ENCODE measurements at regions not wholly inside any gene's neighbourhood (a gene's known extent, or its start where the extent isn't known, plus 50 kb on each side); places are given as distances from the start of the nearest gene placed in this dataset.

DNA sequence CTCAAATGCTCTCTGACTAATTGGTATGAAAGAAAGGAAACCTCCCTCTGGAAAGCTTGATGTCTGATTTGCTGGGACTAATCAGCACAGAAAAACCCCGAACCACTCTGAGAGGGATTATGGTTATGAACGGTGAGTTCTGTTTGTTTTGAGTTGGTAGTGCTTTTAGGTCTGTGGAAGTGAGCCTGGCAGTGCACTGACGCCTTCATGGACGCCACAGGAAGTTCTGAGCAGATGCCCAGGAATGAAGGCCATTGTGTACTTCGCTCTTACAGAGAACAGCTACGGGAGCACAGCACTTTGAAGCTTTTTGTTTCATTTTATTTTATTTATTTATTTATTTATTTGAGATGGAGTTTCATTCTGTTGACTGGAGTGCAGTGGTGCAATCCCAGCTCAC, 754.1 kb downstream of the QKI start:
- H3K27ac ChIP-seq (ENCODE audit: low read depth, low read length): no peak overlapping the region
- intact Hi-C loops (cut with micrococcal nuclease): no loop called here
- POLR2A ChIA-PET: no interaction called here
- no peaks in the 10 kb centered on the region for H3K36me3 ChIP-seq (ENCODE audit: control insufficient read depth in 2 of 3, insufficient read depth in 3 of 3, low read length in 3 of 3)
- ATAC-seq (no peak), DNase-seq (no peak)
- no peaks in the 10 kb centered on the region for H3K4me1 Mint-ChIP-seq
- H3K4me1 ChIP-seq (ENCODE audit: control insufficient read depth in 2 of 2, insufficient read depth in 2 of 2, low read length in 2 of 2): no peaks in the 10 kb centered on the region
- H3K36me3 Mint-ChIP-seq: no peaks in the 10 kb centered on the region
- H3K4me3 ChIP-seq (ENCODE audit: low read length): no peak overlapping the region
- no peaks in the 10 kb centered on the region for H3K27me3 ChIP-seq (ENCODE audit: control insufficient read depth in 2 of 2, insufficient read depth in 2 of 2, low read length in 2 of 2)
- H3K27ac Mint-ChIP-seq: no peak overlapping the region
- H3K9me3 ChIP-seq (ENCODE audit: control insufficient read depth in 2 of 3, low read length in 3 of 3): no peaks in the 10 kb centered on the region
- H3K9me3 Mint-ChIP-seq: peaks cover 0 to 7% (median 0%) of the 10 kb centered on the region in 11 donors
- CTCF ChIA-PET: no interaction called here
- H3K27me3 Mint-ChIP-seq: peaks cover 0 to 8% (median 0%) of the 10 kb centered on the region in 5 donors
- H3K4me3 Mint-ChIP-seq: no peak overlapping the region

DNA sequence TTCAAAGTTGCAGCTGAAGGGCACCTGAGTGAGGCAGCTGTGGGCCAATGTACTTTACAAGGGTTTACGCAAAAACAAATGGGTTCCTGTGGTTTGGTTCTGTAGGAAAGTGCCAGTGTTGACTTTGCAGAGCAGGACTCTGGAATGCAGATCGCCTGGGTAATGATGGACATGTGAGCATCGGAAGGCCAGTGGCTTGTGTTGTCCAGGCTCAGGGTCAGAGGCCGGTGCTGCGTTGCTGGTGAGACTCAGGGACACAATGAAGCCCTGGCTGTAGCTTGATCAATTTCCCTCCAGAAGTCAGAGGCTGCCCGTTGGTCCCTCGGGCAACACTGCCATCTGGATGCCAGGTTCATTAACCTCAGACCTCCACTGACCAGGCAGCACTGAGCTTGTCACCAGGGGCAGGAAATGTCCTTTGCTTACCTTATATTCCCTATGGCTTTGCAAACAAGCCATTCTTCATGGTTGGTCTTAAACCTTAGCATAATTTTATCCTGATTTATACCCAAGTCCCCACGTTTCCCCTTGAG, 753.4 kb downstream of the QKI start:
- no peak for ATAC-seq
- H3K9me3 Mint-ChIP-seq: peaks cover 0 to 2% (median 0%) of the 10 kb centered on the region in 11 donors
- no peak overlapping the region for H3K4me3 ChIP-seq (ENCODE audit: low read length)
- no peaks in the 10 kb centered on the region for H3K4me1 Mint-ChIP-seq
- H3K27me3 ChIP-seq (ENCODE audit: control insufficient read depth in 2 of 2, insufficient read depth in 2 of 2, low read length in 2 of 2): no peaks in the 10 kb centered on the region
- H3K9me3 ChIP-seq (ENCODE audit: control insufficient read depth in 2 of 3, low read length in 3 of 3): no peaks in the 10 kb centered on the region
- no peaks in the 10 kb centered on the region for H3K36me3 ChIP-seq (ENCODE audit: control insufficient read depth in 2 of 3, insufficient read depth in 3 of 3, low read length in 3 of 3)
- H3K27me3 Mint-ChIP-seq: peaks cover 0 to 1% (median 0%) of the 10 kb centered on the region in 5 donors
- H3K4me1 ChIP-seq (ENCODE audit: control insufficient read depth in 2 of 2, insufficient read depth in 2 of 2, low read length in 2 of 2): no peaks in the 10 kb centered on the region
- intact Hi-C loops (cut with micrococcal nuclease): no loop called here
- ChIA-PET CTCF (no interaction called here), POLR2A (no interaction called here)
- no peak overlapping the region for H3K27ac Mint-ChIP-seq
- no peak overlapping the region for H3K27ac ChIP-seq (ENCODE audit: low read depth, low read length)
- no peak overlapping the region for H3K4me3 Mint-ChIP-seq
- H3K36me3 Mint-ChIP-seq: no peaks in the 10 kb centered on the region
- no peak for DNase-seq

DNA sequence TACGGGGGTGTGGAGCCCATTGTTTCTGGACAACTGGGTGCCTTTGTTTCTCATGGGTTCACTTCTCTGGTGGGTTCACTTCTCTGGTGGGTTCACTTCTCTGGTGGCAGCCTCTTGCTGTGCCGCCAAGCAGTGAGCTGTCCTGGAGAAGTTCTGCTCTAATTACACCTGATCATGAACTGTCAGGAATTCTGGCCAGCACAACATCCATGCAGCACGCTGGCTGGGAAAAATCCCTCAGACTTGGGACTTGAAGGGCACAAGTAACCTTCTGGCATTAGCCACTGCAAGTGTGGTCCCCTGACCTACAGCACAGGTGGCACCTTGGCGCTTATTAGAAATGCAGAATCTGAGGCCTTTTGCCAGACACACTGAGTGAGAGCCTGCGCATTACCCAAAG, 752.5 kb downstream of the QKI start:
- DNase-seq (no peak), ATAC-seq (no peak)
- H3K36me3 Mint-ChIP-seq: no peaks in the 10 kb centered on the region
- ChIA-PET POLR2A (no interaction called here), CTCF (no interaction called here)
- H3K36me3 ChIP-seq (ENCODE audit: control insufficient read depth in 2 of 3, insufficient read depth in 3 of 3, low read length in 3 of 3): no peaks in the 10 kb centered on the region
- no peak overlapping the region for H3K4me3 Mint-ChIP-seq
- no peaks in the 10 kb centered on the region for H3K27me3 ChIP-seq (ENCODE audit: control insufficient read depth in 2 of 2, insufficient read depth in 2 of 2, low read length in 2 of 2)
- H3K27ac ChIP-seq (ENCODE audit: low read depth, low read length): no peak overlapping the region
- no peaks in the 10 kb centered on the region for H3K4me1 ChIP-seq (ENCODE audit: control insufficient read depth in 2 of 2, insufficient read depth in 2 of 2, low read length in 2 of 2)
- no peaks in the 10 kb centered on the region for H3K4me1 Mint-ChIP-seq
- intact Hi-C loops (cut with micrococcal nuclease): no loop called here
- H3K27me3 Mint-ChIP-seq: no peaks in the 10 kb centered on the region
- no peak overlapping the region for H3K4me3 ChIP-seq (ENCODE audit: low read length)
- H3K27ac Mint-ChIP-seq: no peak overlapping the region
- H3K9me3 Mint-ChIP-seq: peaks cover 0 to 2% (median 0%) of the 10 kb centered on the region in 11 donors
- no peaks in the 10 kb centered on the region for H3K9me3 ChIP-seq (ENCODE audit: control insufficient read depth in 2 of 3, low read length in 3 of 3)

DNA sequence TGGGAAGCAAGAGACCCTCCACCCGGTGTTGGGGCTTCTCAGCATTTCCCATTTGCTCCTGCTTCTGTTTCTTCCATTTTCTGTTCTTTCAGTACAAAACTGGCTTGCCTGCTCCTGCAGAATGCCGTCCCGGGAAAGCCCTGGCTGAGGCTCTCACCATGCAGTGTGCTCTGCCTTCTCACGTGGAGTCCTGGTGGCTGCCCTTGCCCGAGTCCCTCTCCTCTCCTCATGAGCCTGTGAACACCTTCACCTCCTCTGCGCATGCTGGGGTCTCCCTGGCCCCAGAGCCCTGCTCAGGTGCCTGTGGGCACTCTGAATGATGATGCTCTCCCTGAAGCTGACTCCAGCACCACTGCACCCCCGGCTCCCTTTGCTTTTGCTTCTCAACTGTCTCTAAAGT, 752.0 kb downstream of the QKI start:
- no peak overlapping the region for H3K27ac Mint-ChIP-seq
- no peak for DNase-seq

DNA sequence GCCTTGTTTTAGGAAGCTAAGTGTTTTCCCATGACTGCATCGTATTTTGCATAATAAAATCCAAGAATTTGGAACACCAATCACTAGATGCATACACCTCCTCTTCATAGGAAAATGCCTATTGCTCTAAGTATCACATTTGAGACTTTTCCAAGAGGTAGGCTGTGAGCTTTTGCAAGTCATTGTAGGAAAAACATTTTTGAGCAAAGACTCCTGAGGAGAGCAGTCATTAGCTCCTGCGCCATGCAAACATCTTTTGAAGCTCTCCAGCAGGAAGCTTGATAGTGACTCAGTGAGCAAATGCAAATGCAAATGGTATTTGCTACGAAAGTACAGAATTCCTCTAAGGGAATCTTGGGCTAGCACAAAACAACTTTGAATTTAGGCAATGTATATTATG, 750.4 kb downstream of the QKI start:
- Histone ChIP-seq H3K27me3 (ENCODE audit: control insufficient read depth in 2 of 2, insufficient read depth in 2 of 2, low read length in 2 of 2) (no peaks in the 10 kb centered on the region), H3K4me1 (ENCODE audit: control insufficient read depth in 2 of 2, insufficient read depth in 2 of 2, low read length in 2 of 2) (no peaks in the 10 kb centered on the region), H3K36me3 (ENCODE audit: control insufficient read depth in 2 of 3, insufficient read depth in 3 of 3, low read length in 3 of 3) (no peaks in the 10 kb centered on the region), H3K9me3 (ENCODE audit: control insufficient read depth in 2 of 3, low read length in 3 of 3) (no peaks in the 10 kb centered on the region), H3K4me3 (ENCODE audit: low read length) (no peak overlapping the region), H3K27ac (ENCODE audit: low read depth, low read length) (no peak overlapping the region)
- H3K4me3 Mint-ChIP-seq: no peak overlapping the region
- no peaks in the 10 kb centered on the region for H3K36me3 Mint-ChIP-seq
- no peaks in the 10 kb centered on the region for H3K27me3 Mint-ChIP-seq
- H3K27ac Mint-ChIP-seq: no peak overlapping the region
- POLR2A ChIA-PET: no interaction called here
- peaks cover 0 to 16% (median 0%) of the 10 kb centered on the region in 11 donors for H3K9me3 Mint-ChIP-seq
- intact Hi-C loops (cut with micrococcal nuclease): no loop called here
- CTCF ChIA-PET: no interaction called here
- H3K4me1 Mint-ChIP-seq: no peaks in the 10 kb centered on the region
- DNase-seq (no peak), ATAC-seq (no peak)

More for the DNA sequence above, 752.0 kb downstream of the QKI start:
- Histone ChIP-seq H3K9me3 (ENCODE audit: control insufficient read depth in 2 of 3, low read length in 3 of 3) (no peaks in the 10 kb centered on the region), H3K36me3 (ENCODE audit: control insufficient read depth in 2 of 3, insufficient read depth in 3 of 3, low read length in 3 of 3) (no peaks in the 10 kb centered on the region), H3K4me1 (ENCODE audit: control insufficient read depth in 2 of 2, insufficient read depth in 2 of 2, low read length in 2 of 2) (no peaks in the 10 kb centered on the region), H3K27ac (ENCODE audit: low read depth, low read length) (no peak overlapping the region), H3K27me3 (ENCODE audit: control insufficient read depth in 2 of 2, insufficient read depth in 2 of 2, low read length in 2 of 2) (no peaks in the 10 kb centered on the region), H3K4me3 (ENCODE audit: low read length) (no peak overlapping the region)
- no peak overlapping the region for H3K4me3 Mint-ChIP-seq
- ChIA-PET CTCF (no interaction called here), POLR2A (no interaction called here)
- H3K4me1 Mint-ChIP-seq: no peaks in the 10 kb centered on the region
- no peaks in the 10 kb centered on the region for H3K27me3 Mint-ChIP-seq
- intact Hi-C loops (cut with micrococcal nuclease): no loop called here
- H3K36me3 Mint-ChIP-seq: no peaks in the 10 kb centered on the region
- ATAC-seq: no peak
- H3K9me3 Mint-ChIP-seq: peaks cover 0 to 7% (median 0%) of the 10 kb centered on the region in 11 donors

DNA sequence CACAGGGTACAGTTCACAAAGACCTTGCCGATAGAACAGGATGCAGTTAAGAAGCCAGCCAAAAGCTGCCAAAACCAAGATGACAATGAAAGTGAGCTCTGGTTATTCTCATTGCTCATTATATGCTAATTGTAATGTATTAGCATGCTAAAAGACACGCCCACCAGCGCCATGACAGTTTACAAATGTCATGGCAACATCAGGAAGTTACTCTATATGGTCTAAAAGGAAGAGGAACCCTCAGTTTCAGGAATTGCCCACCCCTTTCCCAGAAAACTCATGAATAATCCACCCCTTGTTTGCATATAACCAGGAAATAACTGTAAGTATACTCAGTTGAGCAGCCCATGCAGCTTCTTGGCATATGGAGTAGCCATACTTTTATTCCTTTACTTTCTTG, 748.7 kb downstream of the QKI start:
- H3K27me3 Mint-ChIP-seq: peaks cover 0 to 2% (median 0%) of the 10 kb centered on the region in 5 donors
- no peaks in the 10 kb centered on the region for H3K27me3 ChIP-seq (ENCODE audit: control insufficient read depth in 2 of 2, insufficient read depth in 2 of 2, low read length in 2 of 2)
- no peak for DNase-seq
- POLR2A ChIA-PET: no interaction called here
- no peaks in the 10 kb centered on the region for H3K4me1 Mint-ChIP-seq
- H3K36me3 ChIP-seq (ENCODE audit: control insufficient read depth in 2 of 3, insufficient read depth in 3 of 3, low read length in 3 of 3): no peaks in the 10 kb centered on the region
- ATAC-seq: no peak
- CTCF ChIA-PET: no interaction called here
- intact Hi-C loops (cut with micrococcal nuclease): no loop called here
- H3K9me3 ChIP-seq (ENCODE audit: control insufficient read depth in 2 of 3, low read length in 3 of 3): no peaks in the 10 kb centered on the region
- H3K9me3 Mint-ChIP-seq: peaks cover 0 to 19% (median 4%) of the 10 kb centered on the region in 11 donors
- no peaks in the 10 kb centered on the region for H3K4me1 ChIP-seq (ENCODE audit: control insufficient read depth in 2 of 2, insufficient read depth in 2 of 2, low read length in 2 of 2)
- no peak overlapping the region for H3K4me3 ChIP-seq (ENCODE audit: low read length)
- H3K27ac Mint-ChIP-seq: no peak overlapping the region
- no peak overlapping the region for H3K4me3 Mint-ChIP-seq
- H3K27ac ChIP-seq (ENCODE audit: low read depth, low read length): no peak overlapping the region
- no peaks in the 10 kb centered on the region for H3K36me3 Mint-ChIP-seq

DNA sequence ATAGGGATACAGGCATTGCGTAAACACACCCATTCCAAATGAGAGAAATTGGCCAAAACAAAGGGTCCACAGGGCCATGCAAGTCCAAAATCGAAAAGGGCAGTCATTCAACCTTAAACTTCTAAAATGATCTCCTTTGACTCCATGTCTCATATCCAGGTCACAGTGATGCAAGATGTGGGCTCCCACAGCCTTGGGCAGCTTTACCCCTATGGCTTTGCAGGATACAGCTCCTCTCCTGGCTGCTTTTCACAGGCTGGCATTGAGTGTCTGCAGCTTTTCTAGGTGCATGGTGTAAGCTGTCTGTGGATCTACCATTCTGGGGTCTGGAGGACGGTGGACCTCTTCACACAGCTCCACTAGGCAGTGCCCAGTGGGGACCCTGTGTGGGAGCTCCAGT, 744.5 kb downstream of the QKI start:
- no peaks in the 10 kb centered on the region for H3K27me3 ChIP-seq (ENCODE audit: control insufficient read depth in 2 of 2, insufficient read depth in 2 of 2, low read length in 2 of 2)
- H3K4me3 Mint-ChIP-seq: no peak overlapping the region
- no peaks in the 10 kb centered on the region for H3K4me1 Mint-ChIP-seq
- ChIA-PET POLR2A (no interaction called here), CTCF (no interaction called here)
- intact Hi-C loops (cut with micrococcal nuclease): no loop called here
- H3K9me3 ChIP-seq (ENCODE audit: control insufficient read depth in 2 of 3, low read length in 3 of 3): no peaks in the 10 kb centered on the region
- no peak for DNase-seq
- H3K9me3 Mint-ChIP-seq: peaks cover 0 to 31% (median 8%) of the 10 kb centered on the region in 11 donors
- H3K27me3 Mint-ChIP-seq: peaks cover 0 to 13% (median 3%) of the 10 kb centered on the region in 5 donors
- no peak for ATAC-seq
- no peak overlapping the region for H3K27ac Mint-ChIP-seq
- no peaks in the 10 kb centered on the region for H3K4me1 ChIP-seq (ENCODE audit: control insufficient read depth in 2 of 2, insufficient read depth in 2 of 2, low read length in 2 of 2)
- no peak overlapping the region for H3K27ac ChIP-seq (ENCODE audit: low read depth, low read length)
- no peaks in the 10 kb centered on the region for H3K36me3 ChIP-seq (ENCODE audit: control insufficient read depth in 2 of 3, insufficient read depth in 3 of 3, low read length in 3 of 3)
- no peak overlapping the region for H3K4me3 ChIP-seq (ENCODE audit: low read length)
- H3K36me3 Mint-ChIP-seq: peaks cover 0 to 11% (median 0%) of the 10 kb centered on the region in 5 donors
